IMR-90 (cell line): ENCODE measurements at regions not wholly inside any gene's neighbourhood (a gene's known extent, or its start where the extent isn't known, plus 50 kb on each side); places are given as distances from the start of the nearest gene placed in this dataset.

ENCODE experiments used
- BHLHE40 ChIP-seq: fragments of 150-350 bp; IDR thresholded peaks from 2 replicates; pipeline ENCODE4 v1.6.1; 2016; ENCODE audit warnings: mild to moderate bottlenecking, low read depth, low read length
- CEBPB ChIP-seq: IDR thresholded peaks from 2 replicates; pipeline ENCODE4 v1.6.1; 2012; ENCODE audit warnings: low read depth, low read length, improper control_type of control experiment
- CHD1 ChIP-seq: IDR thresholded peaks from 2 replicates; pipeline ENCODE4 v1.6.1; 2012; ENCODE audit warnings: low read depth, low read length, improper control_type of control experiment
- FOS ChIP-seq: fragments of 150-350 bp; IDR thresholded peaks from 2 replicates; pipeline ENCODE4 v1.6.1; 2016; ENCODE audit warnings: low read depth, low read length
- MAFK ChIP-seq: IDR thresholded peaks from 2 replicates; pipeline ENCODE4 v1.6.1; 2012; ENCODE audit warnings: low read depth, low read length, improper control_type of control experiment
- MAZ ChIP-seq: IDR thresholded peaks from 2 replicates; pipeline ENCODE4 v1.6.1; 2012; ENCODE audit warnings: low read depth, mild to moderate bottlenecking, low read length, improper control_type of control experiment, moderate library complexity, borderline replicate concordance
- POLR2A ChIP-seq: IDR thresholded peaks from 2 replicates; pipeline ENCODE4 v1.6.1; 2012; ENCODE audit warnings: mild to moderate bottlenecking, low read depth, low read length
- RAD21 ChIP-seq: IDR thresholded peaks from 2 replicates; pipeline ENCODE4 v1.6.1; 2012; ENCODE audit warnings: low read length, improper control_type of control experiment
- SMC3 ChIP-seq: fragments of 150-350 bp; IDR thresholded peaks from 2 replicates; pipeline ENCODE4 v1.6.1; 2016; ENCODE audit warnings: low read depth, mild to moderate bottlenecking, antibody characterized with exemption, low read length, moderate library complexity
- TF ChIP-seq, protein P1 (sequence below): conservative IDR thresholded peaks from 2 replicates; pipeline ENCODE4 v1.5.1; 2012; ENCODE audit warnings: mild to moderate bottlenecking, low read depth, low read length, improper control_type of control experiment

DNA sequence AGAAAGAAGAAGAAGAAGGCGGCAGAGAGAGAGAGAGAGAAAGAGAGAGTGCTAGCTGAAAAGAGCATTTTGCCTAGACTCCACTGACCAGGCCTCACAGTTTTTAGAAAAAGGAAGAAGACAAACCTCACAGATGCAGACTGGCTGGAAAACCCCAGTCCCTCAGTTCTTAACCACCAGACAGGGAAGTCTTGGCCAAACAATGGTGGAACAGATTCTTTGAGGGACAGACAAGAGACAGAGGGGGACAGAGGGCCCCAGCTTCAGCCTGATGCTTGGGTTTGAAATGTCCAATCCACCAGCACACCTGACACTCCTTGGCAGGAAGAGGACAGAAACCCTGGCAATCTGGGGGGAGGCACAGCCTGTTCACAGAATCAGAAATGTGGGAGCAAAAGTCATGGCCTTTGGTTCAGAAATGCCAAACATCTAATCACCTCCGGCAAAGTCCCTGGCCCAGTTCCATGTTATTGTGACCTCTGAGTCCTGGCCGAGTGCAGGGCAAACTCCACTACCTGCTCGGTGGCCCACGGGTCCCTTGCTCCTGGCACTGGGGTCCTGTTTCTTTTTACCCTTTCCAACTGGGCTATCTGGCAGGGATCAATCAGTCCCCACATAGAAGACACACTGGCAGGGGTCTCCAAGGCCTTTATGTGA, 235.2 kb downstream of the LY86 start:
- TF ChIP-seq, protein P1, sequence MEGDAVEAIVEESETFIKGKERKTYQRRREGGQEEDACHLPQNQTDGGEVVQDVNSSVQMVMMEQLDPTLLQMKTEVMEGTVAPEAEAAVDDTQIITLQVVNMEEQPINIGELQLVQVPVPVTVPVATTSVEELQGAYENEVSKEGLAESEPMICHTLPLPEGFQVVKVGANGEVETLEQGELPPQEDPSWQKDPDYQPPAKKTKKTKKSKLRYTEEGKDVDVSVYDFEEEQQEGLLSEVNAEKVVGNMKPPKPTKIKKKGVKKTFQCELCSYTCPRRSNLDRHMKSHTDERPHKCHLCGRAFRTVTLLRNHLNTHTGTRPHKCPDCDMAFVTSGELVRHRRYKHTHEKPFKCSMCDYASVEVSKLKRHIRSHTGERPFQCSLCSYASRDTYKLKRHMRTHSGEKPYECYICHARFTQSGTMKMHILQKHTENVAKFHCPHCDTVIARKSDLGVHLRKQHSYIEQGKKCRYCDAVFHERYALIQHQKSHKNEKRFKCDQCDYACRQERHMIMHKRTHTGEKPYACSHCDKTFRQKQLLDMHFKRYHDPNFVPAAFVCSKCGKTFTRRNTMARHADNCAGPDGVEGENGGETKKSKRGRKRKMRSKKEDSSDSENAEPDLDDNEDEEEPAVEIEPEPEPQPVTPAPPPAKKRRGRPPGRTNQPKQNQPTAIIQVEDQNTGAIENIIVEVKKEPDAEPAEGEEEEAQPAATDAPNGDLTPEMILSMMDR, result no peak
- TF ChIP-seq MAFK, result no peak
- TF ChIP-seq SMC3, result no peak
- no peak for TF ChIP-seq POLR2A
- no peak for TF ChIP-seq FOS
- no peak for TF ChIP-seq RAD21
- no peak for TF ChIP-seq MAZ
- no peak for TF ChIP-seq CEBPB
- TF ChIP-seq BHLHE40, result no peak
- no peak for TF ChIP-seq CHD1
